GM21447 (cell line): ENCODE measurements at regions not wholly inside any gene's neighbourhood (a gene's known extent, or its start where the extent isn't known, plus 50 kb on each side); places are given as distances from the start of the nearest gene placed in this dataset.
"Not testable (repeated sequence)": the region's sequence is repeated elsewhere in the genome, so short reads cannot be mapped to it uniquely, and the experiment has no call there.

Source experiments
- ATAC-seq: cut with Tn5 transposase; IDR thresholded peaks from one replicate; pipeline ENCODE4 v1.9.1; 2021; ENCODE audit not compliant: unreplicated experiment

GRCh38 chr13:23105051-23105450, 75.7 kb upstream of the SGCG start:
- ATAC-seq, result no peak

GRCh38 chr13:23107665-23108064, 73.1 kb upstream of the SGCG start:
- no peak for ATAC-seq

- no peak for ATAC-seq
Observed at GRCh38 chr13:23119131-23119530, 61.6 kb upstream of the SGCG start.

GRCh38 chr13:23127540-23127939, 53.2 kb upstream of the SGCG start:
- not testable (repeated sequence) for ATAC-seq

GRCh38 chr13:23129331-23129730, 51.4 kb upstream of the SGCG start:
- ATAC-seq, result no peak
